OCI-LY3 (cell line): ENCODE measurements at regions not wholly inside any gene's neighbourhood (a gene's known extent, or its start where the extent isn't known, plus 50 kb on each side); places are given as distances from the start of the nearest gene placed in this dataset.

Source experiments
- EZH2phosphoT487 ChIP-seq: fragments of 200-600 bp; shearing (Covaris generic); IDR thresholded peaks from 2 replicates; pipeline ENCODE4 v1.6.1; 2018; ENCODE audit warnings: antibody characterized with exemption, mixed run types, low read depth
- TF ChIP-seq, protein P1 (sequence below): fragments of 200-600, 300-600 bp; sonication (generic); IDR thresholded peaks from 2 replicates; pipeline ENCODE4 v1.5.1; 2014; ENCODE audit warnings: antibody characterized with exemption, low read length, low read depth

DNA sequence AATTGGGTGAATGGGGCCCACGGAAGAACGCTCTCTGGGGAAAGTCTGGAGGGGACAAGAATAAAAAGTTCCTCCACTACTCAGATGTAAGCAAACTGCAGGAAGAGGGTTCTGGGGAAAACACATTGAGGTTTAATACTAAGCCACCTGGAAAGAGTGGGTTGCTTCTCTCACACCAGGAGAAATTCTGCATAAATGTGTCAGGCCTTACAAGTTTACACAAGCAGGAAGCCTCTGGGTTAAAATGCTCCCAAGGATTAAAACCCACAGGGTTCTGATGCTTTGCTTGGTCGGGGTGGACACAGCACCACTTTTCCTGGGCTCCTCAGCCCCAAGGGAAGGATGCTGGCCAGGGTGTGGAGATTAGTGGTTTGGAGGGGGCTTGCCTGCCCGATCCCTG lies 122.1 kb upstream of the SLC22A23 start:
- TF ChIP-seq, protein P1, sequence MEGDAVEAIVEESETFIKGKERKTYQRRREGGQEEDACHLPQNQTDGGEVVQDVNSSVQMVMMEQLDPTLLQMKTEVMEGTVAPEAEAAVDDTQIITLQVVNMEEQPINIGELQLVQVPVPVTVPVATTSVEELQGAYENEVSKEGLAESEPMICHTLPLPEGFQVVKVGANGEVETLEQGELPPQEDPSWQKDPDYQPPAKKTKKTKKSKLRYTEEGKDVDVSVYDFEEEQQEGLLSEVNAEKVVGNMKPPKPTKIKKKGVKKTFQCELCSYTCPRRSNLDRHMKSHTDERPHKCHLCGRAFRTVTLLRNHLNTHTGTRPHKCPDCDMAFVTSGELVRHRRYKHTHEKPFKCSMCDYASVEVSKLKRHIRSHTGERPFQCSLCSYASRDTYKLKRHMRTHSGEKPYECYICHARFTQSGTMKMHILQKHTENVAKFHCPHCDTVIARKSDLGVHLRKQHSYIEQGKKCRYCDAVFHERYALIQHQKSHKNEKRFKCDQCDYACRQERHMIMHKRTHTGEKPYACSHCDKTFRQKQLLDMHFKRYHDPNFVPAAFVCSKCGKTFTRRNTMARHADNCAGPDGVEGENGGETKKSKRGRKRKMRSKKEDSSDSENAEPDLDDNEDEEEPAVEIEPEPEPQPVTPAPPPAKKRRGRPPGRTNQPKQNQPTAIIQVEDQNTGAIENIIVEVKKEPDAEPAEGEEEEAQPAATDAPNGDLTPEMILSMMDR: no peak
- no peak for TF ChIP-seq EZH2phosphoT487
